H9 (cell line): ENCODE measurements at regions not wholly inside any gene's neighbourhood (a gene's known extent, or its start where the extent isn't known, plus 50 kb on each side); places are given as distances from the start of the nearest gene placed in this dataset.

Source experiments
- DNase-seq: peaks from one replicate; pipeline ENCODE4 v3.0.0-alpha.2; 2017
- H2AFZ ChIP-seq: one replicate; pipeline ENCODE4 v1.6.1; 2013; ENCODE audit warnings: mild to moderate bottlenecking, low read length, control low read depth, moderate library complexity
- H2AK5ac ChIP-seq: 2 replicates; pipeline ENCODE4 v1.6.1; 2013; ENCODE audit warnings: low read length, control low read depth, mixed read lengths; ENCODE audit not compliant: insufficient read length
- H2BK120ac ChIP-seq: one replicate; pipeline ENCODE4 v1.6.1; 2013; ENCODE audit warnings: low read depth, mild to moderate bottlenecking, low read length, control low read depth, inconsistent platforms; ENCODE audit not compliant: poor library complexity, severe bottlenecking
- H2BK12ac ChIP-seq: 2 replicates; pipeline ENCODE4 v1.6.1; 2013; ENCODE audit warnings: low read length, control low read depth, mixed read lengths, low read depth; ENCODE audit not compliant: insufficient read length
- H2BK15ac ChIP-seq: 2 replicates; pipeline ENCODE4 v1.6.1; 2013; ENCODE audit warnings: low read depth, low read length, control low read depth
- H2BK20ac ChIP-seq: one replicate; pipeline ENCODE4 v1.6.1; 2013; ENCODE audit warnings: low read depth, mild to moderate bottlenecking, low read length, control low read depth, inconsistent platforms; ENCODE audit not compliant: poor library complexity, severe bottlenecking
- H2BK5ac ChIP-seq: 2 replicates; pipeline ENCODE4 v1.6.1; 2013; ENCODE audit warnings: low read length, control low read depth, mixed read lengths; ENCODE audit not compliant: insufficient read length
- H3K14ac ChIP-seq: 2 replicates; pipeline ENCODE4 v1.6.1; 2013; ENCODE audit warnings: low read length, control low read depth; ENCODE audit not compliant: insufficient read depth
- H3K18ac ChIP-seq: 2 replicates; pipeline ENCODE4 v1.6.1; 2013; ENCODE audit warnings: low read depth, mild to moderate bottlenecking, mixed read lengths, low read length, control low read depth; ENCODE audit not compliant: insufficient read length
- H3K23ac ChIP-seq: 2 replicates; pipeline ENCODE4 v1.6.1; 2013; ENCODE audit warnings: low read length, control low read depth, mixed read lengths, low read depth; ENCODE audit not compliant: insufficient read length
- H3K23me2 ChIP-seq: 2 replicates; pipeline ENCODE4 v1.6.1; 2013; ENCODE audit warnings: low read depth, mild to moderate bottlenecking, mixed read lengths, low read length, control low read depth; ENCODE audit not compliant: insufficient read length, poor library complexity, severe bottlenecking
- H3K27ac ChIP-seq: 2 replicates; pipeline ENCODE4 v1.5.1; 2013; ENCODE audit warnings: low read length, control low read depth, mixed read lengths, low read depth; ENCODE audit not compliant: insufficient read length
- H3K27me3 ChIP-seq: 2 replicates; pipeline ENCODE4 v1.6.1; 2013; ENCODE audit warnings: low read length, control low read depth, inconsistent platforms; ENCODE audit not compliant: insufficient read depth
- H3K4ac ChIP-seq: 2 replicates; pipeline ENCODE4 v1.6.1; 2013; ENCODE audit warnings: low read depth, mild to moderate bottlenecking, control low read depth, inconsistent platforms, low read length, moderate library complexity
- H3K4me1 ChIP-seq: 2 replicates; pipeline ENCODE4 v1.6.1; 2013; ENCODE audit warnings: low read length, control low read depth, inconsistent platforms; ENCODE audit not compliant: insufficient read depth
- H3K4me2 ChIP-seq: 2 replicates; pipeline ENCODE4 v1.6.1; 2013; ENCODE audit warnings: low read length, control low read depth, mixed read lengths; ENCODE audit not compliant: insufficient read length, insufficient read depth
- H3K56ac ChIP-seq: 2 replicates; pipeline ENCODE4 v1.6.1; 2013; ENCODE audit warnings: low read depth, mild to moderate bottlenecking, mixed read lengths, low read length, control low read depth; ENCODE audit not compliant: insufficient read length
- H3K79me1 ChIP-seq: 2 replicates; pipeline ENCODE4 v1.6.1; 2013; ENCODE audit warnings: low read depth, mild to moderate bottlenecking, moderate library complexity, low read length, control low read depth, inconsistent platforms; ENCODE audit not compliant: insufficient read depth, poor library complexity, severe bottlenecking
- H3K79me2 ChIP-seq: 2 replicates; pipeline ENCODE4 v1.6.1; 2013; ENCODE audit warnings: low read length, control low read depth, inconsistent platforms; ENCODE audit not compliant: insufficient read depth
- H3K9ac ChIP-seq: 2 replicates; pipeline ENCODE4 v1.6.1; 2013; ENCODE audit warnings: low read length, control low read depth, mixed read lengths; ENCODE audit not compliant: insufficient read length; ENCODE audit errors: extremely low read depth
- H3K9me3 ChIP-seq: one replicate; pipeline ENCODE4 v1.6.1; 2013; ENCODE audit warnings: low read depth, low read length, inconsistent platforms; ENCODE audit not compliant: control insufficient read depth
- H3T11ph ChIP-seq: one replicate; pipeline ENCODE4 v1.6.1; 2013; ENCODE audit warnings: mild to moderate bottlenecking, low read length, control low read depth, inconsistent platforms
- H4K20me1 ChIP-seq: one replicate; pipeline ENCODE4 v1.6.1; 2013; ENCODE audit not compliant: control insufficient read depth, insufficient read length, insufficient read depth
- H4K5ac ChIP-seq: 2 replicates; pipeline ENCODE4 v1.6.1; 2013; ENCODE audit warnings: low read depth, mild to moderate bottlenecking, mixed read lengths, low read length, control low read depth; ENCODE audit not compliant: insufficient read length
- H4K8ac ChIP-seq: replicated peaks from 2 replicates; pipeline ENCODE4 v1.6.1; 2013; ENCODE audit warnings: low read length, control low read depth, mixed read lengths, low read depth; ENCODE audit not compliant: insufficient read length
- H4K91ac ChIP-seq: 2 replicates; pipeline ENCODE4 v1.6.1; 2013; ENCODE audit warnings: low read depth, mild to moderate bottlenecking, moderate library complexity, mixed read lengths, low read length, control low read depth; ENCODE audit not compliant: insufficient read length
- H3K27ac Mint-ChIP-seq, 3 experiments: 2 replicates in 2 of 3; 3 replicates in 1 of 3; pipeline ENCODE4 v1.8.0; 2020 to 2021; ENCODE audit warnings: mixed read lengths in 3 of 3, mild to moderate bottlenecking in 1 of 3, moderate library complexity in 1 of 3
- H3K27me3 Mint-ChIP-seq: 2 replicates; pipeline ENCODE4 v1.8.0; 2021; ENCODE audit warnings: low read depth, mild to moderate bottlenecking, moderate library complexity, mixed read lengths
- H3K36me3 Mint-ChIP-seq, 3 experiments: 2 replicates in 2 of 3; 3 replicates in 1 of 3; pipeline ENCODE4 v1.8.0; 2020 to 2021; ENCODE audit warnings: low read depth in 3 of 3, mixed read lengths in 3 of 3; ENCODE audit not compliant: insufficient read depth in 1 of 3
- H3K4me1 Mint-ChIP-seq, 2 experiments: 2 replicates each; pipeline ENCODE4 v1.8.0; 2020; ENCODE audit warnings: mixed read lengths in 2 of 2
- H3K4me3 Mint-ChIP-seq, 2 experiments: 2 replicates in 1 of 2; 3 replicates in 1 of 2; pipeline ENCODE4 v1.8.0; 2020 to 2021; ENCODE audit warnings: mild to moderate bottlenecking in 2 of 2, mixed read lengths in 2 of 2, moderate library complexity in 1 of 2
- H3K9me3 Mint-ChIP-seq, 2 experiments: 2 replicates in 1 of 2; 3 replicates in 1 of 2; pipeline ENCODE4 v1.8.0; 2020; ENCODE audit warnings: mild to moderate bottlenecking in 2 of 2, mixed read lengths in 2 of 2, moderate library complexity in 1 of 2
- CTCF ChIP-seq: fragments of 200-600 bp; sonication (generic); conservative IDR thresholded peaks from 3 replicates; pipeline ENCODE4 v1.8.0; 2021; ENCODE audit warnings: antibody characterized with exemption, mild to moderate bottlenecking
- WGBS: extraction: QIAGEN DNeasy Blood & Tissue Kit; methylation state at CpG from one replicate; pipeline ENCODE4 v1.1.7; 2013; ENCODE audit warnings: missing lambda C conversion rate, low lambda C conversion rate, mixed read lengths; ENCODE audit not compliant: insufficient read length; ENCODE audit errors: extremely low coverage; 5-methylcytosine and 5-hydroxymethylcytosine counted together

- H2BK20ac ChIP-seq: no peak overlapping the region
- Mint-ChIP-seq H3K36me3 (peaks cover 0 to 1% (median 0%) of the 10 kb centered on the region in 3 experiments; a peak in 2 of 7 replicates), H3K4me3 (no peak overlapping the region), H3K27ac (no peak overlapping the region), H3K9me3 (no peaks in the 10 kb centered on the region), H3K27me3 (no peaks in the 10 kb centered on the region), H3K4me1 (no peaks in the 10 kb centered on the region)
- H2BK15ac ChIP-seq: no peak overlapping the region
- no peak overlapping the region for H3K56ac ChIP-seq
- no peak overlapping the region for H2AK5ac ChIP-seq
- no peak overlapping the region for H2AFZ ChIP-seq
- no peak overlapping the region for H2BK5ac ChIP-seq
- no peaks in the 10 kb centered on the region for H3K9me3 ChIP-seq
- DNase-seq: no peak
- H3K23me2 ChIP-seq: no peaks in the 10 kb centered on the region
- H3K4me2 ChIP-seq: no peak overlapping the region
- H3K4me1 ChIP-seq: no peaks in the 10 kb centered on the region
- no peak overlapping the region for H4K8ac ChIP-seq
- no peak overlapping the region for H3K18ac ChIP-seq
- H3K23ac ChIP-seq: no peak overlapping the region
- H3K79me2 ChIP-seq: no peaks in the 10 kb centered on the region; the same call in 1 of the 2 replicates
- WGBS: no CpG with 5 or more reads among the region's 2 CpGs
- H4K91ac ChIP-seq: no peak overlapping the region
- H2BK120ac ChIP-seq: no peak overlapping the region
- H3T11ph ChIP-seq: no peak overlapping the region
- H4K20me1 ChIP-seq: no peaks in the 10 kb centered on the region
- no peaks in the 10 kb centered on the region for H3K79me1 ChIP-seq
- no peaks in the 10 kb centered on the region for H3K27me3 ChIP-seq
- H3K4ac ChIP-seq: no peak overlapping the region
- H4K5ac ChIP-seq: no peak overlapping the region
- no peak overlapping the region for H3K27ac ChIP-seq
- TF ChIP-seq CTCF: no peak
- no peak overlapping the region for H3K14ac ChIP-seq
- no peak overlapping the region for H2BK12ac ChIP-seq
- no peak overlapping the region for H3K9ac ChIP-seq
Observed at GRCh38 chr18:38243291-38243690, 677.7 kb upstream of the CELF4 start.
